ENCODE measurements at regions not wholly inside any gene's neighbourhood (a gene's known extent, or its start where the extent isn't known, plus 50 kb on each side); places are given as distances from the start of the nearest gene placed in this dataset.
"Not testable (repeated sequence)": the region's sequence is repeated elsewhere in the genome, so short reads cannot be mapped to it uniquely, and the experiment has no call there.

DNA sequence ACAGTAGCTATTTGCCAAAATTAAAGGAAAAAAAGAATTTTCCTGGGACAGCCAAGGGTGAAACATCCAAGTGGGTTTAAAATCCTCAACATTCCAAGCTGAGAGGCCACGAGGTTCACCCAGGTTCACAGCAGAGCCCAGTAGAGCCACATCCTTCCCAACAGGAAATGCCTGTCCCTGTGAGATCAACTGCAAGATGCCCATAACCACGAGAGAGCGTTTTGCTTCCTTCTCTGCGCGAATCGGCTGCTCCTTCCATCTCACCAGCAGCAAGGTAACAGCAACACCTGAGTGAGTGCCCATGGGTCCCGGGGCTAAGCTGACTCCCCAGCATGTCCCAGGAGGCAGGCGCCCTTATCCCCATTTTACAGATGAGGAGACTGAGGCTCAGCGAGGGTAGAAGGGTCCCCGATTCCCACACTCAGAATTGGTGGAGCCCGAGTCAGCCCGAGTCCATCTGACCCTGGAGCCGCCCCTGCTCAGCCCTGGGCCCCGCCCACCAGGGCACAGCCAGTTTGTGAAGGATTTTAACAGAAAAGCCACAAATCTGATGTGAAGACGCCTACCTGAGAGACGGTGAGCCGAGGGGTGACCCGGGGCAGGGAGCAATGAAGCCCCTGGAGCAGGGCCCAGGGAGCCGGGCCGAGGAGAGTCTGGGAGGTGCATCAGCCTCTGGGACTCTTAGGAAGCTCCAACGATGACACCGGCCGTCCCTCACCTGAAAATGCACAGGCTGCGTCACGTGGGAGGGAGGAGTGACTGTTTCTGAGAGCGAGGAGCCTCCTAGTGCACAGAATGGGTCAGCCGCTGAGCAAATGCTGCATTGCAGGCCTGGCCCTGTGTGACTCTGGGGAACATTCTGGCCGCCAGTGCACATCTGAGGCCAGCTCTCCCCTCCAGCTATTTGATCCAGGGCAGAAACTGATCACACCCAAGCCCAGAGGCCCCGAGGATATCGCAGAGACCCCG, 236.9 kb upstream of the SFSWAP start:
- Histone ChIP-seq H3K4me1 (ENCODE audit: insufficient read depth, low read length) (no peaks in the 10 kb centered on the region), H3K27ac (ENCODE audit: low read depth, low read length) (no peak overlapping the region), H3K4me2 (ENCODE audit: insufficient read depth, low read length) (no peak overlapping the region), H3K36me3 (ENCODE audit: insufficient read depth, low read length) (no peaks in the 10 kb centered on the region), H4K20me1 (ENCODE audit: insufficient read depth, low read length) (no peaks in the 10 kb centered on the region), H3K4me3 (ENCODE audit: insufficient read depth, low read length) (no peak overlapping the region), H3K27me3 (ENCODE audit: insufficient read depth, low read length) (no peaks in the 10 kb centered on the region), H3K79me2 (ENCODE audit: insufficient read depth, low read length) (no peaks in the 10 kb centered on the region), H3K9me3 (ENCODE audit: low read depth, low read length) (no peaks in the 10 kb centered on the region), H2AFZ (ENCODE audit: low read length) (no peak overlapping the region)
- no peak for DNase-seq (ENCODE audit: insufficient read length, low spot score, missing footprints)
- TF ChIP-seq, protein P1, sequence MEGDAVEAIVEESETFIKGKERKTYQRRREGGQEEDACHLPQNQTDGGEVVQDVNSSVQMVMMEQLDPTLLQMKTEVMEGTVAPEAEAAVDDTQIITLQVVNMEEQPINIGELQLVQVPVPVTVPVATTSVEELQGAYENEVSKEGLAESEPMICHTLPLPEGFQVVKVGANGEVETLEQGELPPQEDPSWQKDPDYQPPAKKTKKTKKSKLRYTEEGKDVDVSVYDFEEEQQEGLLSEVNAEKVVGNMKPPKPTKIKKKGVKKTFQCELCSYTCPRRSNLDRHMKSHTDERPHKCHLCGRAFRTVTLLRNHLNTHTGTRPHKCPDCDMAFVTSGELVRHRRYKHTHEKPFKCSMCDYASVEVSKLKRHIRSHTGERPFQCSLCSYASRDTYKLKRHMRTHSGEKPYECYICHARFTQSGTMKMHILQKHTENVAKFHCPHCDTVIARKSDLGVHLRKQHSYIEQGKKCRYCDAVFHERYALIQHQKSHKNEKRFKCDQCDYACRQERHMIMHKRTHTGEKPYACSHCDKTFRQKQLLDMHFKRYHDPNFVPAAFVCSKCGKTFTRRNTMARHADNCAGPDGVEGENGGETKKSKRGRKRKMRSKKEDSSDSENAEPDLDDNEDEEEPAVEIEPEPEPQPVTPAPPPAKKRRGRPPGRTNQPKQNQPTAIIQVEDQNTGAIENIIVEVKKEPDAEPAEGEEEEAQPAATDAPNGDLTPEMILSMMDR (IDR thresholded peaks at IDR 0.05; ENCODE audit: extremely low read depth, low read depth, low read length): no peak

DNA sequence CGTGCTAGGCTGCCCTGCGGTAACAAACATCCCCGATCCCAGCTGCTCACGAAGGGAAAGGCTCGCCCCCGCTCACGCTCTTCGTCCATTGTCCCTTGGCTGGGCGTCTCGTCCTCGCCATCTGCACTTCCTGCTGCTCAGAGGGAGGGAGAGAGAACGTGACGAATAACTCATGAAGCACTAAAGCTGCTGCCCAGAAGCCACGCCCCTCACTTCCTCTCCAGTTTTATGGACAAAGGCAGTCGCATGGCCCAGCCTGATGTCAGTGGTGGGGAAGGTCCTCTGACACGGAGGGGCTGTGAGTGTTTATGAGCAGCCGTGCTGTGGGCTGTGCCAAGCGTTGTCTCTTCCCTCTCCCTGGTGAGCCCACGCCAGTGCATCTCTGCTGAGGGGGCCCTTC, 235.9 kb upstream of the SFSWAP start:
- not testable (repeated sequence) for H3K79me2 ChIP-seq (ENCODE audit: insufficient read depth, low read length); H2AFZ ChIP-seq (ENCODE audit: low read length); H4K20me1 ChIP-seq (ENCODE audit: insufficient read depth, low read length); H3K4me2 ChIP-seq (ENCODE audit: insufficient read depth, low read length); DNase-seq (ENCODE audit: insufficient read length, low spot score, missing footprints); H3K4me1 ChIP-seq (ENCODE audit: insufficient read depth, low read length); H3K4me3 ChIP-seq (ENCODE audit: insufficient read depth, low read length); H3K36me3 ChIP-seq (ENCODE audit: insufficient read depth, low read length); H3K27ac ChIP-seq (ENCODE audit: low read depth, low read length); H3K9me3 ChIP-seq (ENCODE audit: low read depth, low read length); H3K27me3 ChIP-seq (ENCODE audit: insufficient read depth, low read length)

DNA sequence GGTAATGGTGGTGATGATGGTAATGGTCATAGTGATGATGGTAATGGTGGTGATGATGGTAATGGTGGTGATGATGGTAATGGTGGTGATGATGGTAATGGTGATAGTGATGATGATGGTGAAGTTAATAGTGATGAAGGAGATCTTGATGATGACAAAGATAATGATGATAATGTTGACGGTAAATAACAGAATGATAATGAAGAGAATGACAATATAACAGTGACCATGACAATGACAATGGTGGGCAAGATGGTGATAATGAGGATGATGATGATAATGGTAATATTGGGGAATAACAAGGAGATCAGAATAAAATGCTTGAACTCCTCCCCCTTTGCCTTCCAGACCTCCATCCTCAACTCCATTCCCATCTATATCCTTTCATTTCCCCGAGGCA, 233.3 kb upstream of the SFSWAP start:
- Histone ChIP-seq H3K36me3 (ENCODE audit: insufficient read depth, low read length) (no peaks in the 10 kb centered on the region), H3K4me1 (ENCODE audit: insufficient read depth, low read length) (no peaks in the 10 kb centered on the region), H3K27me3 (ENCODE audit: insufficient read depth, low read length) (no peaks in the 10 kb centered on the region), H3K79me2 (ENCODE audit: insufficient read depth, low read length) (no peaks in the 10 kb centered on the region), H3K4me3 (ENCODE audit: insufficient read depth, low read length) (no peak overlapping the region), H3K27ac (ENCODE audit: low read depth, low read length) (no peak overlapping the region), H4K20me1 (ENCODE audit: insufficient read depth, low read length) (no peaks in the 10 kb centered on the region), H3K4me2 (ENCODE audit: insufficient read depth, low read length) (no peak overlapping the region), H2AFZ (ENCODE audit: low read length) (no peak overlapping the region), H3K9me3 (ENCODE audit: low read depth, low read length) (no peaks in the 10 kb centered on the region)
- DNase-seq (ENCODE audit: insufficient read length, low spot score, missing footprints): no peak
- TF ChIP-seq, protein P1 (IDR thresholded peaks at IDR 0.05; ENCODE audit: extremely low read depth, low read depth, low read length): no peak

DNA sequence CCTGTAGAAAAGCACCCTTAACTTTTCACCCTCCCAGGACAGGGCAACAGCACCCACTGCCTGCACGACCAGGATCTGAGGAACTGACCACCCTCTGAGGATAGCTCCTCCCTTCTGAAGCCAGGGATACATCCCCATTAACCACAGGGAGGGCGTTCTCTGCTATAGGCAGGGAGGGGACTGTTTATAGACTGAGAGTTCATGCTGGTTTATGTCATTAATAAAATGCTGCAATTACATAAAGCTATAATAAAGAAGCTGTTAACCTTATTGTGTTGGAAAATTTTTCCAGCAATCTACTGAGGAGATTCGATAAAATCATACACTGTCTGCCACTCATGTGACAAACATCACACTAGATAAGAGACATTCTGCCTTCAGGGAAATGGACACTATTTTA, 232.4 kb upstream of the SFSWAP start:
- no peaks in the 10 kb centered on the region for H3K27me3 ChIP-seq (ENCODE audit: insufficient read depth, low read length)

More for the DNA sequence above, 232.4 kb upstream of the SFSWAP start:
- no peaks in the 10 kb centered on the region for H3K36me3 ChIP-seq (ENCODE audit: insufficient read depth, low read length)
- no peak overlapping the region for H3K4me3 ChIP-seq (ENCODE audit: insufficient read depth, low read length)
- no peaks in the 10 kb centered on the region for H3K79me2 ChIP-seq (ENCODE audit: insufficient read depth, low read length)
- no peaks in the 10 kb centered on the region for H3K9me3 ChIP-seq (ENCODE audit: low read depth, low read length)
- no peak for DNase-seq (ENCODE audit: insufficient read length, low spot score, missing footprints)
- no peaks in the 10 kb centered on the region for H3K4me1 ChIP-seq (ENCODE audit: insufficient read depth, low read length)
- H2AFZ ChIP-seq (ENCODE audit: low read length): no peak overlapping the region
- no peak overlapping the region for H3K27ac ChIP-seq (ENCODE audit: low read depth, low read length)
- TF ChIP-seq, protein P1 (IDR thresholded peaks at IDR 0.05; ENCODE audit: extremely low read depth, low read depth, low read length): no peak
- no peaks in the 10 kb centered on the region for H4K20me1 ChIP-seq (ENCODE audit: insufficient read depth, low read length)
- H3K4me2 ChIP-seq (ENCODE audit: insufficient read depth, low read length): no peak overlapping the region

Measured in osteoblast (primary cell).